GM18499 (cell line): ENCODE measurements at regions not wholly inside any gene's neighbourhood (a gene's known extent, or its start where the extent isn't known, plus 50 kb on each side); places are given as distances from the start of the nearest gene placed in this dataset.
"Not testable (repeated sequence)": the region's sequence is repeated elsewhere in the genome, so short reads cannot be mapped to it uniquely, and the experiment has no call there.

Source experiments
- ATAC-seq: cut with Tn5 transposase; IDR thresholded peaks from one replicate; pipeline ENCODE4 v1.9.1; 2021; ENCODE audit warnings: moderate number of reproducible peaks; ENCODE audit not compliant: insufficient read depth, unreplicated experiment

GRCh38 chr9:78437296-78437695 is 140.4 kb downstream of the PSAT1 start:
- ATAC-seq, result no peak

GRCh38 chr9:78437806-78438205 is 140.9 kb downstream of the PSAT1 start:
- ATAC-seq, result no peak

GRCh38 chr9:78438211-78438610 is 141.3 kb downstream of the PSAT1 start:
- ATAC-seq, result no peak

GRCh38 chr9:78438780-78439179 is 141.9 kb downstream of the PSAT1 start:
- ATAC-seq, result no peak

- no peak for ATAC-seq
Measured at GRCh38 chr9:78439190-78439865, 142.4 kb downstream of the PSAT1 start.

GRCh38 chr9:78439866-78440830 is 143.2 kb downstream of the PSAT1 start:
- ATAC-seq, result no peak

GRCh38 chr9:78441396-78441795 is 144.5 kb downstream of the PSAT1 start:
- no peak for ATAC-seq

GRCh38 chr9:78441822-78442431 is 145.0 kb downstream of the PSAT1 start:
- no peak for ATAC-seq

- ATAC-seq, result not testable (repeated sequence)
Measured at GRCh38 chr9:78442577-78442976, 145.7 kb downstream of the PSAT1 start.

- ATAC-seq, result no peak
Measured at GRCh38 chr9:78443946-78444345, 147.0 kb downstream of the PSAT1 start.

- no peak for ATAC-seq
Measured at GRCh38 chr9:78448960-78449673, 152.2 kb downstream of the PSAT1 start.

GRCh38 chr9:78453450-78453849 is 156.5 kb downstream of the PSAT1 start:
- ATAC-seq, result no peak

- no peak for ATAC-seq
Measured at GRCh38 chr9:78462611-78463010, 165.7 kb downstream of the PSAT1 start.

GRCh38 chr9:78463750-78464149 is 166.8 kb downstream of the PSAT1 start:
- ATAC-seq, result no peak

- ATAC-seq, result no peak
Measured at GRCh38 chr9:78468231-78468630, 171.3 kb downstream of the PSAT1 start.

- ATAC-seq, result no peak
Measured at GRCh38 chr9:78468974-78469576, 172.2 kb downstream of the PSAT1 start.

- no peak for ATAC-seq
Measured at GRCh38 chr9:78470216-78470615, 173.3 kb downstream of the PSAT1 start.

GRCh38 chr9:78470741-78471140 is 173.8 kb downstream of the PSAT1 start:
- no peak for ATAC-seq

GRCh38 chr9:78472111-78472510 is 175.2 kb downstream of the PSAT1 start:
- no peak for ATAC-seq

- no peak for ATAC-seq
Measured at GRCh38 chr9:78479441-78479840, 182.5 kb downstream of the PSAT1 start.
